ENCODE measurements at regions not wholly inside any gene's neighbourhood (a gene's known extent, or its start where the extent isn't known, plus 50 kb on each side); places are given as distances from the start of the nearest gene placed in this dataset.

DNA sequence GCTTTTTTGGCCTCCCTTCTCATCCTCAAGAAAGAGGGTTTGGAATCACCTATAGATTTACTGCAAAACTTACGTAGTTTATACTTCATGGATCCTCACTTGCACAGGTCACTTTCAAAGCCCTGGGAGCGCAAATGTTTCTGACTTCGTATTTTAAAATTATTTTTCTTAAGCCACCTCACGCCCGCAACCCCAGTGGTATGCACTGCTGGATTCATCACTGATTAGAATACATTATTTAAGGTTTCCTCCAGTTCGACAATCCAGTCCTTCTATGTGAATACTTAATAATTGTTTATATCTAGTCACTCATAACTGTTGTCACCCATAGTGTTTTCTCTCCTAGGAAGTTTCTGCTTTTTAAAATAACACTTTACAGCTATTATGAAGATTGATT lies 339.9 kb downstream of the CHL1 start:
- TF ChIP-seq GATA2 (IDR thresholded peaks at IDR 0.05; ENCODE audit: low read depth, low read length) (no peak), GATA3 (IDR thresholded peaks at IDR 0.05; ENCODE audit: low read depth, low read length) (no peak)

All from SH-SY5Y (cell line).